Pancreas (tissue), 10 donors: ENCODE measurements at regions not wholly inside any gene's neighbourhood (a gene's known extent, or its start where the extent isn't known, plus 50 kb on each side); places are given as distances from the start of the nearest gene placed in this dataset.
A peak's percentile ranks its signal among the peaks of the same experiment; 100 is the strongest.

ENCODE experiments used
- ATAC-seq, 4 donors: fragments of 200-7000 bp; cut with Tn5 transposase; one replicate each; pipeline versions ENCODE4 v1.8.0 to v1.9.1; 2020; ENCODE audit warnings: mild to moderate bottlenecking in 4 of 4, moderate library complexity in 4 of 4
- DNase-seq, 6 donors: peaks; one replicate each; pipeline ENCODE4 v3.0.0-alpha.2; 2020
- FAIRE-seq: peaks from 2 replicates; lab custom pipeline; 2012; peaks lifted over from hg19 to GRCh38; lab: Jason Lieb, UNC
- H3K27ac ChIP-seq, 4 donors: fragments of 200-600 bp; sonication (generic); 1 replicate in 3 of 4; 2 replicates in 1 of 4; pipeline versions ENCODE4 v1.5.0 to v1.8.0; 2020
- H3K27me3 ChIP-seq, 4 donors: fragments of 200-600 bp; one replicate each; pipeline ENCODE4 v1.8.0; 2021
- H3K36me3 ChIP-seq, 3 donors: fragments of 200-600 bp; sonication (generic) in 1 of 3; one replicate each; pipeline versions ENCODE4 v1.5.0 to v1.8.0; 2020 to 2021
- H3K4me1 ChIP-seq, 3 donors: fragments of 200-600 bp; one replicate each; pipeline ENCODE4 v1.8.0; 2021
- H3K4me3 ChIP-seq, 4 donors: fragments of 200-600 bp; sonication (generic) in 2 of 4; one replicate each; pipeline versions ENCODE4 v1.5.0 to v1.8.0; 2020 to 2021
- H3K9me3 ChIP-seq, 4 donors: fragments of 200-600 bp; one replicate each; pipeline ENCODE4 v1.8.0; 2021
- whole genome bisulfite sequencing, 2 donors: extraction: QIAGEN DNeasy Blood & Tissue Kit; methylation state at CpG; one replicate each; pipeline ENCODE4 v1.1.7; 2013; 5-methylcytosine and 5-hydroxymethylcytosine counted together
- intact Hi-C, 3 donors: fragments of 100-400 bp; cut with DNase I; formaldehyde crosslinking; loops; one replicate each; pipeline versions ENCODE4 v1.11.1 to v1.14.2; 2022
- TF ChIP-seq, protein P1 (sequence below), 4 donors: fragments of 200-600 bp; sonication (generic) in 3 of 4; IDR thresholded peaks; one replicate each; pipeline versions ENCODE4 v1.5.0 to v1.8.0; 2021; ENCODE audit warnings: antibody characterized with exemption in 4 of 4
- donor health status: healthy with polysubstance abuse.
- donor health status: DM: no; HTN: no; CAD: no; lungs with moderate emphysema.
- donor health status: DM: no; HTN: no; CAD: no.
- donor health status: control.
- donor health status: control.
- donor health status: Bipolar disorder and iron deficiency.
- donor health status: DM: yes; HTN: yes; CAD: no.
- donor health status: DM: no; HTN: no; CAD: no.
- donor health status: DM: no; HTN: no; CAD: no.
- donor health status: DM: yes; HTN: yes; CAD: no.

DNA sequence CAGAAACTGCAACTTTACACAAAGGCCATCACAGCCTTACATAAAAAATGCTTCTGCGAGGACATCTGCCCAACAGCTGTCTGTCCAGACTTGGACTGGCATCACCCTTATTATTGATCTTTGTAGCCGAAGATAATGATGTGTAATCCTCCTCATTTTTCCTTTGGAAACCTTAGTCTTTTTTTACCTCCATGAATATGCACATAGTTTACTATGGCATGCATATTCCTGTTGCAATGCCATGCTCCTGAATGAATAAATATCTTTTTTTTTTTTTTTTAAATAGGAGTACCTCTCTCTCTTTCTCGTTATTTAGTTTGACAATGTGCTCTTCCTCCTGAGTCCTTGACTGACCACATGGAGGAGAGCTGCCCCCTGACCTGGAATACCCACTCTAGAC, 409.6 kb upstream of the USP24 start:
- no peaks in the 10 kb centered on the region for H3K4me1 ChIP-seq
- no peaks in the 10 kb centered on the region for H3K9me3 ChIP-seq
- TF ChIP-seq, protein P1, sequence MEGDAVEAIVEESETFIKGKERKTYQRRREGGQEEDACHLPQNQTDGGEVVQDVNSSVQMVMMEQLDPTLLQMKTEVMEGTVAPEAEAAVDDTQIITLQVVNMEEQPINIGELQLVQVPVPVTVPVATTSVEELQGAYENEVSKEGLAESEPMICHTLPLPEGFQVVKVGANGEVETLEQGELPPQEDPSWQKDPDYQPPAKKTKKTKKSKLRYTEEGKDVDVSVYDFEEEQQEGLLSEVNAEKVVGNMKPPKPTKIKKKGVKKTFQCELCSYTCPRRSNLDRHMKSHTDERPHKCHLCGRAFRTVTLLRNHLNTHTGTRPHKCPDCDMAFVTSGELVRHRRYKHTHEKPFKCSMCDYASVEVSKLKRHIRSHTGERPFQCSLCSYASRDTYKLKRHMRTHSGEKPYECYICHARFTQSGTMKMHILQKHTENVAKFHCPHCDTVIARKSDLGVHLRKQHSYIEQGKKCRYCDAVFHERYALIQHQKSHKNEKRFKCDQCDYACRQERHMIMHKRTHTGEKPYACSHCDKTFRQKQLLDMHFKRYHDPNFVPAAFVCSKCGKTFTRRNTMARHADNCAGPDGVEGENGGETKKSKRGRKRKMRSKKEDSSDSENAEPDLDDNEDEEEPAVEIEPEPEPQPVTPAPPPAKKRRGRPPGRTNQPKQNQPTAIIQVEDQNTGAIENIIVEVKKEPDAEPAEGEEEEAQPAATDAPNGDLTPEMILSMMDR (IDR thresholded peaks at IDR 0.05), result no peak
- FAIRE-seq (no peak), DNase-seq (no peak), ATAC-seq (no peak)
- no peaks in the 10 kb centered on the region for H3K36me3 ChIP-seq
- intact Hi-C loops, result no loop called here
- no peak overlapping the region for H3K27ac ChIP-seq
- no peaks in the 10 kb centered on the region for H3K27me3 ChIP-seq
- WGBS, 2 donors, result 88 to 91% methylated on average over 3 of the region's 3 CpGs
- no peak overlapping the region for H3K4me3 ChIP-seq

DNA sequence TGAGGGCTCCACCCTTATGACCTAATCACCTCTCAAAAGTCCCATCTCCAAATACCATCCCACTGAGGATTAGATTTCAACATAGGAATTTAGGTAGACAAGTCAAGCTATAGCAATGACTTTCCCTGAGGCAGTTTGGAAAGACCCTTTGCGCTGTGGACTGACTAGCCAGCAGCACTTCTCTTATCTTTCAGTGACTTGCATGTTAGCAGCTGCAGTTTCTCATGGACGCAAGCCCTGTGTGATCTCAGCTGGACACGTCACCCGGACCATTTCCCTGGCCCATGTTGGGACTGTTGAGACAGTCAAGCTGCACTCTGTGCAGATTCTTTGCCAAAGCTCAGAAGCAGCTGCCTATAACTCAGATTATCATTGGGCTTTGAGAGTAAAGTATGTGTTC, 408.1 kb upstream of the USP24 start:
- DNase-seq, result peak; percentile 36 to 81 (median 69)
- H3K27ac ChIP-seq, result no peak overlapping the region
- 20 to 25% methylated on average over 4 of the region's 4 CpGs for WGBS, 2 donors
- no peak for FAIRE-seq
- peak; percentile 85 to 96 (median 89) for ATAC-seq
- peaks cover 0 to 2% (median 0%) of the 10 kb centered on the region in 3 donors for H3K4me1 ChIP-seq
- H3K27me3 ChIP-seq, result no peaks in the 10 kb centered on the region
- no peaks in the 10 kb centered on the region for H3K36me3 ChIP-seq
- intact Hi-C loops, result no loop called here
- no peak overlapping the region for H3K4me3 ChIP-seq
- no peaks in the 10 kb centered on the region for H3K9me3 ChIP-seq
- TF ChIP-seq, protein P1 (IDR thresholded peaks at IDR 0.05), result no peak

DNA sequence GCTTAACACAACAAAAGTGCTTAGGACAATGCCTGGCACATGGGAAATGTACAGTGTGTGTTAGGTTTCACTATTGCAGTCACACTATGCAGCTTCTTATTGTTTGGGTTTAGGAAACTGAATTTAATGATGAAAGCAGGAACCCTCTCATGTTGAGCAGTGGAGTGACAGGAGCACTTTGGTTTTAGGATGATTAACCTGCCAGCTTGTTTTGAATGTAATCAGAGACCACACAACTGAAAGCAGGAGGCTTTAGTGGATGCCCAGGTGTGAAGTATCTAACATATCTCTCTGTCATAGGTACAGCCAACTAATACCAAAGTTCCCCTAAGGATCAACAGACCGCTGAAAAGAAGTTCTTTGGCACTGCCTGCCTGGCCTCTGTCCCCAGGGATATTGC, 406.9 kb upstream of the USP24 start:
- intact Hi-C loops, result no loop called here
- Histone ChIP-seq H3K4me1 (peaks cover 0 to 3% (median 0%) of the 10 kb centered on the region in 3 donors), H3K9me3 (no peaks in the 10 kb centered on the region), H3K27me3 (no peaks in the 10 kb centered on the region), H3K27ac (no peak overlapping the region), H3K36me3 (no peaks in the 10 kb centered on the region), H3K4me3 (no peak overlapping the region)
- WGBS, 2 donors, result 88 to 93% methylated on average over 1 of the region's 1 CpG
- ATAC-seq (no peak), DNase-seq (no peak), FAIRE-seq (no peak)
- TF ChIP-seq, protein P1 (IDR thresholded peaks at IDR 0.05), result no peak

DNA sequence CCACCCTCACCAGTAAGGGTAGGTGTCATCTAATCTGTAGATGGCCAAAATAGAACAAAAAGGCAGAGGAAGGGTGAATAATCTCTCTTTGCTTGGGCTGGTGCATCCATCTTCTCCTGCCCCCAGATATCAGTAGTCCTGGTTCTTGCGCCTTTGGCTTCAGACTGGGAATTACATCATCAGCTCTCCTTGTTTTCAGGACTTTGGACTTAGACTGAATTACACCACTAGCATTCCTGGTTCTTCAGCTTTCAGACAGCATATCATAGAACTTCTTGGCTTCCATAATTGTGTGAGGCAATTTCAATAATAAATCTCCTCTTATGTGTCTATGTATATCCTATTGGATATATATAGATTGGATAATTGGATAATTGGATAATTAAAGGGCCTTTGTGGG, 403.0 kb upstream of the USP24 start:
- Histone ChIP-seq H3K4me1 (peaks cover 0 to 3% (median 0%) of the 10 kb centered on the region in 3 donors), H3K9me3 (no peaks in the 10 kb centered on the region), H3K27ac (no peak overlapping the region), H3K36me3 (no peaks in the 10 kb centered on the region), H3K27me3 (no peaks in the 10 kb centered on the region), H3K4me3 (no peak overlapping the region)
- whole genome bisulfite sequencing, 2 donors, result 53 to 60% methylated on average over 1 of the region's 1 CpG
- intact Hi-C loops, result no loop called here
- TF ChIP-seq, protein P1 (IDR thresholded peaks at IDR 0.05), result no peak
- peak; percentile 73 to 96 (median 88) for ATAC-seq
- FAIRE-seq, result no peak
- peak in 1 of 6 donors; percentile 11 for DNase-seq

DNA sequence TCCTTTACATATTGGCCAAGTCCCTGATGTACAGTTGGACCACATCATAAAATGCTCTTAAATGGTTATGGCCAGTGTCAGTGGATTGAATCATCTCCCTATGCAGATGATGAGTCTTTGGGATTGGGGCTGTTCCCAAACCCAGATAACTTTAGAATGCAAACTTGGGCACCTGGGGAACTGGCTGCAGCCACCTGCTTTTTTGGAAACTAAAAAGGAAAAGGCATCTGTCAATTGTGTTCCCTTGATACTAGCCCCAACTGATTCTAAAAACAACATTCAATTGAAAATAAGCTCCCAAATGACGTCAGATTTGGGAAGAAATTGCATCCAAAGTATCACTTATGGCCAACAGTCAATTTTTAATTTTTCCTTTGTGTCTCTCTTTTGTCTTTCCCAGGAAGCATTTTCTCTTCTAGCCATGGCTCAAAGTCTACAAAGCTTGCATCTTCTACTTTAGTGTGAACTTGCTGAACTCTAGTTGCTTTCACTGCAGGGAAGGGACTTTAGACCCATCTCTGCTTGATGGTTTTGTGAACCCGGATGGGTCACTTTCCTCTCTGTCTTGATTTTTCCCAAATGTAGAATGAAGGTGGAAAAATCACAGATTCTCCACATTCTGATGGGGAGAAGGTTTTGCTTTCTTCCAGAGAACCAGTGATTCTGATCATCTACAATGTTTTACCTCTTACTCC, 402.3 kb upstream of the USP24 start:
- TF ChIP-seq, protein P1 (IDR thresholded peaks at IDR 0.05), result no peak
- intact Hi-C loops, result no loop called here
- FAIRE-seq, result no peak

More for the DNA sequence above, 402.3 kb upstream of the USP24 start:
- WGBS, 2 donors, result 71 to 84% methylated on average over 2 of the region's 2 CpGs
- Histone ChIP-seq H3K4me3 (no peak overlapping the region), H3K9me3 (no peaks in the 10 kb centered on the region), H3K27me3 (no peaks in the 10 kb centered on the region), H3K36me3 (no peaks in the 10 kb centered on the region), H3K27ac (no peak overlapping the region), H3K4me1 (peaks cover 0 to 3% (median 0%) of the 10 kb centered on the region in 3 donors)
- DNase-seq, result no peak
- ATAC-seq, result no peak
